Lower leg skin (tissue), 4 donors: ENCODE measurements at regions not wholly inside any gene's neighbourhood (a gene's known extent, or its start where the extent isn't known, plus 50 kb on each side); places are given as distances from the start of the nearest gene placed in this dataset.

Source experiments
- DNase-seq, 2 donors: peaks; one replicate each; pipeline ENCODE4 v3.0.0-alpha.2; 2019; ENCODE audit warnings: low spot score in 2 of 2
- H3K4me3 ChIP-seq: fragments of 200-600 bp; sonication (generic); 2 replicates; pipeline ENCODE4 v1.5.1; 2017; ENCODE audit warnings: mild to moderate bottlenecking, low read depth; ENCODE audit not compliant: poor library complexity, severe bottlenecking
- POLR2A ChIP-seq, 2 donors: fragments of 450-650 bp; IDR thresholded peaks; one replicate each; pipeline ENCODE4 v1.6.1; 2016 to 2017; ENCODE audit warnings: antibody characterized with exemption in 2 of 2, mild to moderate bottlenecking in 1 of 2, moderate library complexity in 1 of 2
- WGBS, 2 donors: methylation state at CpG; one replicate each; pipeline ENCODE4 v1.1.5; 2018; 5-methylcytosine and 5-hydroxymethylcytosine counted together
- intact Hi-C: fragments of 100-400 bp; cut with DNase I; formaldehyde crosslinking; loops from one replicate; pipeline ENCODE4 v1.15.0; 2023; ENCODE audit warnings: low total_unique reads
- TF ChIP-seq, protein P1 (sequence below), 3 donors: fragments of 450-650 bp; IDR thresholded peaks; one replicate each; pipeline ENCODE4 v1.5.1; 2016; ENCODE audit warnings: antibody characterized with exemption in 3 of 3, mild to moderate bottlenecking in 3 of 3, moderate library complexity in 2 of 3

DNA sequence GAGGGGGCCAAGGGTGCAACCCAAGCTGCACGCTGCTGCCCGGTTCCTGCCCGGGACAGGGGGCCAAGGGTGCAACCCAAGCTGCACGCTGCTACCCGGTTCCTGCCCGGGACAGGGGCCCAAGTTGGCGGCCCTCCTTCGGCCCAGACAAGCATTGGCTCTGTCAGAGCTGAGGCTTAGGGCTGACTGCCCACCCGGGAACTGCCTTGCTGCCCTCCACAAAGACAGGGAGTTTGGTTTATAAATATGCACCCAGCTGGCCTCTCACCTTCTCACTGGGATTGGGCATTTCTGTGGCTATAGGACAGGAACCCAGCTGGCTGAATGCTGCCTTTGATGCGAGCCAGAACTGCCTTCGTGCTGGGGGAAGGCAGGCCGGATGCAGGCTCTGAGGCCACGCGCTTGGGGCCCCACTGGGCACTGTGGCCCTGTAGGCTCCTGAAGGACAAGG is 105.7 kb downstream of the IRX5 start:
- TF ChIP-seq POLR2A (IDR thresholded peaks at IDR 0.05) = no peak
- TF ChIP-seq, protein P1, sequence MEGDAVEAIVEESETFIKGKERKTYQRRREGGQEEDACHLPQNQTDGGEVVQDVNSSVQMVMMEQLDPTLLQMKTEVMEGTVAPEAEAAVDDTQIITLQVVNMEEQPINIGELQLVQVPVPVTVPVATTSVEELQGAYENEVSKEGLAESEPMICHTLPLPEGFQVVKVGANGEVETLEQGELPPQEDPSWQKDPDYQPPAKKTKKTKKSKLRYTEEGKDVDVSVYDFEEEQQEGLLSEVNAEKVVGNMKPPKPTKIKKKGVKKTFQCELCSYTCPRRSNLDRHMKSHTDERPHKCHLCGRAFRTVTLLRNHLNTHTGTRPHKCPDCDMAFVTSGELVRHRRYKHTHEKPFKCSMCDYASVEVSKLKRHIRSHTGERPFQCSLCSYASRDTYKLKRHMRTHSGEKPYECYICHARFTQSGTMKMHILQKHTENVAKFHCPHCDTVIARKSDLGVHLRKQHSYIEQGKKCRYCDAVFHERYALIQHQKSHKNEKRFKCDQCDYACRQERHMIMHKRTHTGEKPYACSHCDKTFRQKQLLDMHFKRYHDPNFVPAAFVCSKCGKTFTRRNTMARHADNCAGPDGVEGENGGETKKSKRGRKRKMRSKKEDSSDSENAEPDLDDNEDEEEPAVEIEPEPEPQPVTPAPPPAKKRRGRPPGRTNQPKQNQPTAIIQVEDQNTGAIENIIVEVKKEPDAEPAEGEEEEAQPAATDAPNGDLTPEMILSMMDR (IDR thresholded peaks at IDR 0.05) = no peak
- no peak overlapping the region for H3K4me3 ChIP-seq
- intact Hi-C loops = no loop called here
- 84 to 88% methylated on average over 9 to 13 of the region's 14 CpGs for WGBS, 2 donors
- no peak for DNase-seq

DNA sequence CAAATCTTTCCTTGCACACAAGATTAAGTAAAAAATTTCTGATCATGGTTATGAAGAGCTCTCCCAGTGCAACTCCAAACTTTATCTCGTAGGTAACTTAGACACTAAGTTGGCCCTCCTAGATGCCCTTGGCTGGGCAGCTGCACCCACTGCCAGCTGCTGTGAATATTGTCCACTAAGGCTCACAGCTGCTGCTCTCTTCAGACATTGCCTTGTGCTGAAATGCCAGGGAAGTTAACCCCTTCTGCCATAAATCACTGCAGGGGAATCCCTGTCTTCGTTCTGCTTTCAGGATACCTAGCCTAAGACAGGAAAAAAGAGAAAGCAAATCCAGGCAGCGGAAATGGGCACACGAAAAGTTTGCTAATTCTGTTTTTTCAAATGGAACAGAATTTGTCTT is 106.4 kb downstream of the IRX5 start:
- TF ChIP-seq, protein P1 (IDR thresholded peaks at IDR 0.05) = no peak
- no peak for TF ChIP-seq POLR2A (IDR thresholded peaks at IDR 0.05)
- DNase-seq = peak in 1 of 2 donors; percentile 21
- intact Hi-C loops = no loop called here
- WGBS, 2 donors = 82 to 87% methylated on average over 4 of the region's 4 CpGs
- H3K4me3 ChIP-seq = no peak overlapping the region

- no peak overlapping the region for H3K4me3 ChIP-seq
- TF ChIP-seq POLR2A (IDR thresholded peaks at IDR 0.05) = no peak
- WGBS, 2 donors = 63% methylated on average over 5 of the region's 5 CpGs
- intact Hi-C loops = no loop called here
- DNase-seq = no peak
These were observed 107.3 kb downstream of the IRX5 start for GRCh38 chr16:55037966-55038365.

DNA sequence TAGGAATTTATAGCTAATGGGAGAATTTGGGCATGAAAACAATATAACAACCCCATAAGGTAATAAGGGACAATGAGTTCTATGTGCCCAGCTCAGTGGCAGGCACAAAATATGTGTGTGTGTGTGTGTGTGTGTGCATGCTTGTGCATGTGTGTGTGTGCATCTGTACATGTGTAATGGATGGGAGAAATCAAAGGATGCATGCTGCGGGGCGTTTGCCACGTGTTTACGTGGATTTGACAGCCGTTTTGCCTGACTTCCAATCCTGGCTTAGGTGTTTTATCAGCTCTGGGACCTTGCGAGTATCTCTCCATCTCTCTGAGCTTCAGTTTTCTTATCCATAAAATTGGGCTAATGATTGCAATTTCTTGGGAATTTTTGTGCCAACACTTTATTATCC is 108.4 kb downstream of the IRX5 start:
- intact Hi-C loops = no loop called here
- 76 to 92% methylated on average over 6 of the region's 6 CpGs for WGBS, 2 donors
- TF ChIP-seq, protein P1 (IDR thresholded peaks at IDR 0.05) = no peak
- TF ChIP-seq POLR2A (IDR thresholded peaks at IDR 0.05) = no peak
- no peak overlapping the region for H3K4me3 ChIP-seq
- peak in 1 of 2 donors; percentile 21 for DNase-seq

DNA sequence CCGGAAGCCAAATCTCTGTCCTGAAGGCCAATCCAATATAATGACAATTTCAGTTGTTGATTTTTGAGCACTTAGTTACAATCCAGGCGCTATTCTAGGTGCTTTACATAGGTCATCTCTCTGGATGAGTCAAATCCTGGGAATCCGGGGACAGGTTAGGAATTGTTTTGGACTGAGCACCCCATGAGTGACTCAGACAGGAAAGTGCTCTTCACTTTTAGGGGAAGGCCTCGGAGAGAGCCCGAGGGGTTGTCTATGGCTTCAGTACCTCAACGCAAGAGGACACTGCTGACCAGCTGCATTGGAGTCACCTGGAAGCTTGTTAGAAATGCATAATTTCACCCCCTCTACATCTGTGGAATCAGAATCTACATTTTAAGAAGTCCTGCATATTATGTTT is 108.8 kb downstream of the IRX5 start:
- DNase-seq = peak in 1 of 2 donors; percentile 32

DNA sequence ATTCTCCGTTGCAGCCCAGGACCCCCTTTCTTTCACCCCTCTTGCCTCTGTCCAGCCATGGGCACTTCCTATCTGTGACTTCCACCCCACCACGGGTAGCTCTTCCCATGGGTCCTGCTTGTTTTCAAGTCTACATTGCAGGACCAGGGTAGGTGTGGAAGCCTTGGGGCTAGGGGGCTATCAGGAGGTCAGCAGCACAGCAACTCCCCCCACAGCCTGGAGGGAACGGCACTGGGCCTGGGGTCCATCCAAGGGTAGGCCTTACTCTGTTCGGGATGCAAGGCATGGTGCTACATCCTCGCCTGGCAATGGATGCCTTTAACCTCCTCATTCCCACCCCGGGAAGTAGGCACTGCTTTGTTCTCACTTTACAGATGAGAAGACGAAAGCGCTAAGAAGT is 109.3 kb downstream of the IRX5 start:
- H3K4me3 ChIP-seq = no peak overlapping the region
- intact Hi-C loops = no loop called here
- DNase-seq = peak in 1 of 2 donors; percentile 48
- TF ChIP-seq POLR2A (IDR thresholded peaks at IDR 0.05) = no peak
- TF ChIP-seq, protein P1 (IDR thresholded peaks at IDR 0.05) = no peak
- 84 to 89% methylated on average over 8 of the region's 8 CpGs for WGBS, 2 donors

More for the DNA sequence above, 108.8 kb downstream of the IRX5 start:
- H3K4me3 ChIP-seq = no peak overlapping the region
- intact Hi-C loops = no loop called here
- 64 to 80% methylated on average over 6 of the region's 6 CpGs for WGBS, 2 donors
- TF ChIP-seq, protein P1 (IDR thresholded peaks at IDR 0.05) = no peak
- TF ChIP-seq POLR2A (IDR thresholded peaks at IDR 0.05) = no peak
